ENCODE measurements at regions not wholly inside any gene's neighbourhood (a gene's known extent, or its start where the extent isn't known, plus 50 kb on each side); places are given as distances from the start of the nearest gene placed in this dataset.

- Histone ChIP-seq H3K9me3 (no peaks in the 10 kb centered on the region), H3K4me3 (ENCODE audit: low read depth, low read length) (no peak overlapping the region), H3K36me3 (ENCODE audit: control insufficient read depth, insufficient read depth, low read length) (no peaks in the 10 kb centered on the region), H3K4me1 (no peaks in the 10 kb centered on the region), H3K27me3 (replicated peaks; ENCODE audit: control insufficient read depth, insufficient read depth, low read length) (peaks cover 2% of the 10 kb centered on the region; the same call in 1 of the 2 replicates)
- CTCF ChIA-PET, result no interaction called here
- Mint-ChIP-seq H3K9me3 (ENCODE audit: unreplicated experiment) (no peaks in the 10 kb centered on the region), H3K36me3 (ENCODE audit: insufficient read depth, unreplicated experiment) (no peaks in the 10 kb centered on the region), H3K4me3 (ENCODE audit: unreplicated experiment) (no peak overlapping the region), H3K27ac (ENCODE audit: unreplicated experiment) (no peak overlapping the region), H3K27me3 (ENCODE audit: insufficient read depth, unreplicated experiment) (peaks cover 27% of the 10 kb centered on the region), H3K4me1 (ENCODE audit: low read depth, unreplicated experiment) (no peaks in the 10 kb centered on the region)
- DNase-seq, result no peak
- intact Hi-C loops (cut with micrococcal nuclease; ENCODE audit: unreplicated experiment), result no loop called here
- no peak for TF ChIP-seq CTCF (IDR thresholded peaks at IDR 0.05; ENCODE audit: insufficient read depth in 1 of 2, low read depth in 1 of 2, low read length in 1 of 2, severe bottlenecking in 1 of 2, unreplicated experiment in 1 of 2)
- POLR2A ChIA-PET, result no interaction called here
- no TSS peak for BruUV-seq (replicated peaks)
These were observed 289.2 kb upstream of the FOXF1 start for GRCh38 chr16:86221085-86221484.

GRCh38 chr16:86222547-86222946 is 287.8 kb upstream of the FOXF1 start:
- peaks cover 4% of the 10 kb centered on the region; the same call in 1 of the 2 replicates for H3K27me3 ChIP-seq (replicated peaks; ENCODE audit: control insufficient read depth, insufficient read depth, low read length)
- Mint-ChIP-seq H3K27me3 (ENCODE audit: insufficient read depth, unreplicated experiment) (peaks cover 31% of the 10 kb centered on the region), H3K4me3 (ENCODE audit: unreplicated experiment) (no peak overlapping the region), H3K9me3 (ENCODE audit: unreplicated experiment) (no peaks in the 10 kb centered on the region), H3K4me1 (ENCODE audit: low read depth, unreplicated experiment) (no peaks in the 10 kb centered on the region), H3K27ac (ENCODE audit: unreplicated experiment) (no peak overlapping the region), H3K36me3 (ENCODE audit: insufficient read depth, unreplicated experiment) (no peaks in the 10 kb centered on the region)
- no TSS peak for BruUV-seq (replicated peaks)
- H3K36me3 ChIP-seq (ENCODE audit: control insufficient read depth, insufficient read depth, low read length), result no peaks in the 10 kb centered on the region
- intact Hi-C loops (cut with micrococcal nuclease; ENCODE audit: unreplicated experiment), result no loop called here
- no peak for TF ChIP-seq CTCF (IDR thresholded peaks at IDR 0.05; ENCODE audit: insufficient read depth in 1 of 2, low read depth in 1 of 2, low read length in 1 of 2, severe bottlenecking in 1 of 2, unreplicated experiment in 1 of 2)
- ChIA-PET CTCF (interaction anchor here (0.6 kb wide), 1 partner anchor 339 kb away, joined by 4 read pairs; no protein-coding TSS in a partner anchor), POLR2A (no interaction called here)
- no peaks in the 10 kb centered on the region for H3K9me3 ChIP-seq
- H3K4me1 ChIP-seq, result no peaks in the 10 kb centered on the region
- no peak for DNase-seq
- H3K4me3 ChIP-seq (ENCODE audit: low read depth, low read length), result no peak overlapping the region

GRCh38 chr16:86222965-86223551 is 287.3 kb upstream of the FOXF1 start:
- Histone ChIP-seq H3K36me3 (ENCODE audit: control insufficient read depth, insufficient read depth, low read length) (no peaks in the 10 kb centered on the region), H3K4me3 (ENCODE audit: low read depth, low read length) (no peak overlapping the region), H3K4me1 (no peaks in the 10 kb centered on the region), H3K27me3 (replicated peaks; ENCODE audit: control insufficient read depth, insufficient read depth, low read length) (peaks cover 4% of the 10 kb centered on the region; the same call in 1 of the 2 replicates), H3K9me3 (no peaks in the 10 kb centered on the region)
- no peak for DNase-seq
- H3K27me3 Mint-ChIP-seq (ENCODE audit: insufficient read depth, unreplicated experiment), result peaks cover 34% of the 10 kb centered on the region
- CTCF ChIA-PET, result no interaction called here
- no peaks in the 10 kb centered on the region for H3K4me1 Mint-ChIP-seq (ENCODE audit: low read depth, unreplicated experiment)
- no peaks in the 10 kb centered on the region for H3K36me3 Mint-ChIP-seq (ENCODE audit: insufficient read depth, unreplicated experiment)
- no TSS peak for BruUV-seq (replicated peaks)
- intact Hi-C loops (cut with micrococcal nuclease; ENCODE audit: unreplicated experiment), result no loop called here
- H3K4me3 Mint-ChIP-seq (ENCODE audit: unreplicated experiment), result no peak overlapping the region
- POLR2A ChIA-PET, result no interaction called here
- no peaks in the 10 kb centered on the region for H3K9me3 Mint-ChIP-seq (ENCODE audit: unreplicated experiment)
- no peak for TF ChIP-seq CTCF (IDR thresholded peaks at IDR 0.05; ENCODE audit: insufficient read depth in 1 of 2, low read depth in 1 of 2, low read length in 1 of 2, severe bottlenecking in 1 of 2, unreplicated experiment in 1 of 2)
- H3K27ac Mint-ChIP-seq (ENCODE audit: unreplicated experiment), result no peak overlapping the region
